ENCODE measurements at regions not wholly inside any gene's neighbourhood (a gene's known extent, or its start where the extent isn't known, plus 50 kb on each side); places are given as distances from the start of the nearest gene placed in this dataset.

DNA sequence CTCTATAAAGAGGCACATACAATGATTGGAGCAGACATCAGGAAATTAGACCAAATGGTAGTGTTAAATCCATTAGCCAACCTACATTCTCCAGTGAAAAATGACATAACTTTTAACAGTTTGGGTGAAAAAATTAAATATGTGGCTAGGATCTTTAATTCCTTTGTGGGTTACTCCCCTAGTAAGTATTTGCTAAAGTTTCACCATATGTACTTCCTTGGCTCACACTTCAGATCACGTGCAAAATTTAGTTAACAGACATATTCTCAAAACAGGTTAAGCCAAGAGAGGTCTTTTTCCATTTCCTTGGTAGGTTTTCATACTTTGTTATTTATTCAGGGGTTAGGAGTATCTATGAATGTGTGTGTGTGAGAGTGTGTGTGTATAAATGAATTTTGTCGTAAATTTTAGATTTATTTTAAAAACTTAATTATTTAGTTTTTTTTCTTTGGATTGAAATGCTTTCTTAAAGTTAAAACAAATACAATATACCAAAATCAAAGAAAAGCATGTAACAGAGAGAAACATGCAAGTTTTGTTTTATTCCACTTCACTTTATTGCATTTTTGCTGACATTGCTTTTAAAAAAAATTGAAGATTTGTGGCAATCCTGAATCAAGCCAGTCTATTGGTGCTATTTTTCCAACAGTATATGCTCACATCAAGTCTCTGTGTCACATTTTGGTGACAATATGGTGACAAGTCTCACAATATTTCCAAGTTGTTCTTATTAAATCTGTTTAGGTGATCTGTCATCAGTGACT, 258.7 kb downstream of the FLRT2 start:
- no peak for DNase-seq (ENCODE audit: low read depth)

DNA sequence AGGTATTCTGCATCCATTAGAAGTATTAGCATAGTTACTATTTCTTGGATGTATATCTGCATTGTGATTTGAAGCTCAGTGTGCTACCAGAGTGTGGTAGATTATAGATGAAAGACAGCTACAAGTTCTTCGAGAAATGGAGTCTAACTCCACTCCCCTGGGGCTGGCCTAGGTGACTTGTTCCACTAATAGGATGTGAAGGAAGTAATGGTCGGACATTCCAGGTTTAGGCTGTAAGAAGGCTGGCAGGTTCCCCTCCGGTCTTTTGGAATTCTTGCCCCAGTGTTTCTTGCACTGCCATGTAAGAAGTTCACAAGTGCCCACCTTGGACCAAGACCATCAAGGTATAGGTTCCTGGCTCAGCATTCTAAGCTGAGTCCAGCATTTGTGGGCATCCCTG, 236.4 kb downstream of the FLRT2 start:
- no peak for DNase-seq (ENCODE audit: low read depth)

DNA sequence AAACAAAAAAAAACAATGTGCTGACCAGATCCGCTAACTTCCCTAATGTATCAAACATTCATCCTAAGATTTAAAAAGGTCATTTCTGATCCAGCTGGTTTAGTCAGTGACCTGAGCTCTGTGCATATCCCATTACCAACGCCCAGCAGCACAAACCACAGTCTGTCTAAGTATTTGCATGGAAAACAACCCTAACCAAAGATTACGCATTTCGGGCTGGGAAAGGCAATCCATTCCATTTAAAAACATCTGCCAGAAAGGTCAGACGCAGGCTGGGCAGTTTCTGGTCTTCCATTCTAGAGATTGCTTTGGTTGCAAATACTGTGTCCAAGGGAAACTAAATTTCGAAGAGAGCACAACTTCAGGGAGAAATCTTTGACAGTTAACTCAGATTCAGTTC, 234.9 kb downstream of the FLRT2 start:
- DNase-seq (ENCODE audit: low read depth): peak; percentile 15

DNA sequence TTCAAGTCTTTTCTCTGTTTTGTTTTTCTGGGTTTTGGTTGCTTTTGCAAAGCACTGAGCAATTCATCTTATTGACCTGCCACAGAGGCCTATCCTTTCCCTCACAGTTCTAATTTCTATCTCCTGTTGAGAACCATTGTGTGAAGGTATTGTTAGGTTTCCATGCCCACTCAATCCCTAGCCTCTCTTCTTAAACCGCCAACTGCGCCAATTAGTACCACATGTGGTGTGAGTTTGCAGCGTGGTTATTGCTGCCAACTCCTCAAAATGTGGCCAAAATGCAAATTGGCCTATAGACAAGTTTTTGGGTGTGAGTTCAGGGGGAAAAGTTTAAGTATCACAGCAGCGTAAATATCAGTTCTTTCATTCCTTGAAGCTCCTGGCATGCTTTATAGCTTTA, 232.6 kb downstream of the FLRT2 start:
- DNase-seq (ENCODE audit: low read depth): no peak

DNA sequence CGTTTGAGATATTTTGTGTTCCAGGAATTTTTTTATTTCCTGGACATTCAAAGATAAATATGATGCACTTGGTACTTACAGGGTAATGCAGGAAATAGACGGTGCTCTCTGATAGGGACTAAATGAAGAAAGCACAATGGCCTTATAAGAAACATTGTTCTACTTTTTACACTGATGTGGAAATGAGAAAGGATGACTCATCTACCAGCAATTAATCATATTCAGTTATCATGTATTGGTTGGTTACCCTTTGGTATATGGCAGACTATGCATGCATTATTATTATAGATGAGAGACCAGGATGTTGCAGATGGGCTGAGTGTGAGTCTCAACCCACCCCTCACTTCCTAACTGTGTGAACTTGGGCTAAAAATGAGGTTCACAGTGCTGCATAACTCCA, 222.2 kb downstream of the FLRT2 start:
- peak; percentile 3 for DNase-seq (ENCODE audit: low read depth)

DNA sequence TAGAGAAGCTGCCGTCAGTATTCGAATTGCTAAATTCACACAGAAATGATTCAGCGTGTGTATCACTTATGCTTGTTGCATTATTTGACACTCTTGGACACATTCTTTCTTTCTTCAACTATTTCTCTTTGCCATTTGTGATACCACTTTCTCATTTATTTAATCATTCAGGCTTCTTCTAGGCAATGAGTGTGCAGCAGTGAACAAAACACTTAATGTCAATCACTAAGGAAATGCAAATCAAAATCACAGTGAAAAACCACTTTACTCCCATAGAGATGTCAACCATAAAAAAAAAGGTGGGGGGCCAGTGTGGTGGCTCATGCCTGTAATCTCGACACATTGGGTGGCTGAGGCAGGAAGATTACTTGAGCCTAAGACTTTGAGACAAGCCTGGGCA, 214.6 kb downstream of the FLRT2 start:
- DNase-seq (ENCODE audit: low read depth): no peak

DNA sequence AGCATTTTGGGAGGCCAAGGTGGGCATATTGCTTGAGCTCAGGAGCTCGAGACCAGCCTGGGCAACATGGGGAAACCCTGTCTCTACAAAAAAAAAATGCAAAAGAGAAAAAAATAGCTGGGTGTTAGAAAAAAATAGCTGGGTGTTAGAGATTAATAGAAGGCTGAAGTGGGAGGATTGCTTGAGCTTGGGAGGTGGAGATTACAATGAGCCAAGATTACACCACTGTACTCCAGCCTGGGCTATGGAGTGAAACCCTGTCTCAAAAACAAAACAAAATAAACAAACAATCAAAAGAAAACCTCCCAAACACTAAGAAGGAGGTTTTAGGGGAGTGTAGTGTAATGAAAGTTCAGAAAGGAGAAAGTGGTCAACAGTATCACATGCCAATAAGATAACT, 202.1 kb downstream of the FLRT2 start:
- no peak for DNase-seq (ENCODE audit: low read depth)

DNA sequence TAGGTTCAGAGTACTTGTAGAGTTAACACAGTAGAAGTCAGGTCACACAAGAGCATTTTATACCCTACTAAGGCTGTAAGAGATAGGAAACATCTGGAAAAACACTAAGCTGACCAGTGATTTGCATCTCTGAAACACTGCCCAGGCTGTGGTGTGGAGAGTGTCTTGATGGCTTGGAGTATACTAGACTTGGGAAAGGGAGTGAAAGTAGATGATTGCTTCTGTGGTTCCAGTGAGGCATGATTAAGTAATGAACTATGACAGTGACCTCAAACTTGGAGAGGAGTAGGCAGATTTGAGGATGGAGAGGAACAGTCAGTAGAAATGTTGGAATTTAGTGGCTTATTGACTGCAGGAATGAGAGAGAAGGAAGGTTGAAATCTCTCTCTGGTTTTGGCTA, 201.2 kb downstream of the FLRT2 start:
- peak; percentile 55 for DNase-seq (ENCODE audit: low read depth)

DNA sequence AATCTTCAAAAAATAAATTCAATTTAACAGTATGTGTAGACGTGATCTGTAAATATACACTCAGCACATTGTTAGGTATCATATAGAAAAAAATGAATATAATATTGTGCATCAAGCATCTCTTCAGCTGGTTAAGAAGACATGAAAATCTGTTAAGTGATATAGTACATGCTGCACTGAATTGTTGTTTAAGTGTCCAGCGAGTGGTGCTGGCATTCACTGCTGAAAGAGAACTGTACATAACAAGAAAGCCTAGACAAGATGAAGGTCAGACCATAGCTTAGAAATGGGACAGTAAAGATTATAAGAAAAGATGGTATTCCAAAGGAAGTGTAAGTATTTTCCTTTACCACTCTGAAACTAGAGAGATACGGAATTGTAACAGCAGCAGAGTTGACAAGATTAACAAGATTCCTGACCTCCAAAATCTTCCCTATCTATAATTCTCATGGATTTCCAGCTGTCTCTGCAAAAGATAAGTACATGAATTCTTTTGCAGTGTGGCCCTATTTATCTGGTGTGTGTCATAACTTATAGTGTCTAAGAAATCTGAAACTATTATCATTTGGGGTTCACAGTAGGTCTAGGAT, 198.6 kb downstream of the FLRT2 start:
- DNase-seq (ENCODE audit: low read depth): no peak

DNA sequence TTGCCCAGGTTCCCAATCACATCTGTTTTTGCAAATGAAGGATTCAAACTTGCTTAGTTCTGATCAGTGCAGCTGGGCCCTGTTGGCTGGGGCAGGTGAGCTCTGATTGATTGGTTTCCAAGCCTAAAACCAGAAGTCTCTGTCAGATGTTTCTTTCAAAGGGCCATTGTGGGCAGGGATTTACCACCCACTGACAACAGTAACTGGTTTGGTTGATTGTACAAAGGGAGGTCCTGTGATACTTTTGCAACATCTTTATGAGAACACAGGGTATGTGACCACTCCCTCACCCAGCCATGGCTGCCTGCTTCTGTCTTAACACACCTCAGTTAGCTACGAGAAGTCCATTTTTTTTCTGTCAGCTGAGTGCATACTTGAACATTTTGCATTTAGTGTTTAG, 184.1 kb downstream of the FLRT2 start:
- no peak for DNase-seq (ENCODE audit: low read depth)

DNA sequence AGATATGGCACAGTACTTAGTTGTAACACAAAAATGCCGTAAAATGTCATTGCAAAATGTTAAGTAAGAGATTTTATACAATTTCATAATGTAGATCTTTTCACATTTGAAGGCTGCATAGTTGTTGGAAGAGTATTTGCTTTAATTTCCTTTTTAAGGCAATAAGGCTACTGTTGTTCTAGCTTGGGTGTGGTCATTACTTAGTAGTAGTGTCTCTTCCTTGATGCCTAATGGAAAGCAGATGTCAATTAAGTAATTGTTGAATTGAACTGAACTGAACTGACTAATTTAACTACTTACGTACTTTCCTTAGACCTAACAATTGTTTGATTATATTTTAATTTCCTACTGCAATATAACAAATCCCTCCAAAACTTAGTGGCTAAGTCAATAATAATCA, 181.7 kb downstream of the FLRT2 start:
- DNase-seq (ENCODE audit: low read depth): no peak

Data from iris pigment epithelial cell (primary cell).